Tibial nerve (tissue), 3 donors: ENCODE measurements at regions not wholly inside any gene's neighbourhood (a gene's known extent, or its start where the extent isn't known, plus 50 kb on each side); places are given as distances from the start of the nearest gene placed in this dataset.

Source experiments
- POLR2A ChIP-seq, 2 donors: fragments of 450-650 bp; IDR thresholded peaks; one replicate each; pipeline ENCODE4 v1.6.1; 2017; ENCODE audit warnings: antibody characterized with exemption in 2 of 2, mild to moderate bottlenecking in 2 of 2, moderate library complexity in 2 of 2
- TF ChIP-seq, protein P1 (sequence below), 5 experiments: fragments of 200-600 bp in 3 of 5; fragments of 450-650 bp in 2 of 5; sonication (generic) in 3 of 5; IDR thresholded peaks; one replicate each; pipeline ENCODE4 v1.5.1; 2016 to 2019; ENCODE audit warnings: antibody characterized with exemption in 5 of 5, mild to moderate bottlenecking in 3 of 5, moderate library complexity in 2 of 5

DNA sequence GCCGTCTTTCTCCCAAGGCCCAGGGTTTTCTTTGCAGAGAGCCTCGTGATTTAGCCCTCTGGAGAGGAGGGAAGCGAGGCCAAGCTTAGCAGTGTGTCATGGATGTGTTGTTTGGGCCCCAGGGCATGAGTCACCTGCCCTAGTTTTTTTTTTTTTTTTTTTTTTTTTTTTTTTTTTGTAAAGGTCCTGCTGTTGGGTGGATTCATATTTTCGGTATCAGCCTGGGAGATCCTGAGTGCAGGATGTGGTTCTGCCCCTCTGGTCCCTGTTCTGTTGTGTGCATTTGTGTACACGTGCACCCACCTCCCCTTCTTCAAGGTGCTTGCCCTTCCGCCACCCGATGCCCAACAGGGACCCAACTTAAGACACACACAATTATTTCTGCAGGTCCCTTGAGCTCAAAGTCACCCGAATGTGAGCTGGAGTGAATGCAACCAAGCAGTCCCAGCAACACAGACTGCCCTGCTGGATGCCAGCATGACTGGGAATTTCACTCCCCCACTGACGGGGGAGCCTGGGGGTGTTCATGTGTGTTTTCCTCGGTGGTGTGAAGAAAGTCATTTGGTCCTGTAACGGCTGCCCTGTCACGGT lies 265.8 kb upstream of the TNRC6C start:
- no peak for TF ChIP-seq POLR2A (IDR thresholded peaks at IDR 0.05)
- TF ChIP-seq, protein P1, sequence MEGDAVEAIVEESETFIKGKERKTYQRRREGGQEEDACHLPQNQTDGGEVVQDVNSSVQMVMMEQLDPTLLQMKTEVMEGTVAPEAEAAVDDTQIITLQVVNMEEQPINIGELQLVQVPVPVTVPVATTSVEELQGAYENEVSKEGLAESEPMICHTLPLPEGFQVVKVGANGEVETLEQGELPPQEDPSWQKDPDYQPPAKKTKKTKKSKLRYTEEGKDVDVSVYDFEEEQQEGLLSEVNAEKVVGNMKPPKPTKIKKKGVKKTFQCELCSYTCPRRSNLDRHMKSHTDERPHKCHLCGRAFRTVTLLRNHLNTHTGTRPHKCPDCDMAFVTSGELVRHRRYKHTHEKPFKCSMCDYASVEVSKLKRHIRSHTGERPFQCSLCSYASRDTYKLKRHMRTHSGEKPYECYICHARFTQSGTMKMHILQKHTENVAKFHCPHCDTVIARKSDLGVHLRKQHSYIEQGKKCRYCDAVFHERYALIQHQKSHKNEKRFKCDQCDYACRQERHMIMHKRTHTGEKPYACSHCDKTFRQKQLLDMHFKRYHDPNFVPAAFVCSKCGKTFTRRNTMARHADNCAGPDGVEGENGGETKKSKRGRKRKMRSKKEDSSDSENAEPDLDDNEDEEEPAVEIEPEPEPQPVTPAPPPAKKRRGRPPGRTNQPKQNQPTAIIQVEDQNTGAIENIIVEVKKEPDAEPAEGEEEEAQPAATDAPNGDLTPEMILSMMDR (IDR thresholded peaks at IDR 0.05), result no peak
